Adipocyte (in vitro differentiated cells): ENCODE measurements at regions not wholly inside any gene's neighbourhood (a gene's known extent, or its start where the extent isn't known, plus 50 kb on each side); places are given as distances from the start of the nearest gene placed in this dataset.

Experiments used
- DNase-seq: peaks from one replicate; pipeline ENCODE4 v3.0.0-alpha.2; 2015; ENCODE audit warnings: low read depth
- H3K27me3 ChIP-seq: replicated peaks from 2 replicates; pipeline ENCODE4 v1.7.0; 2013; ENCODE audit warnings: mild to moderate bottlenecking, low read length, moderate library complexity; ENCODE audit not compliant: control insufficient read depth, insufficient read depth
- H3K36me3 ChIP-seq: 2 replicates; pipeline ENCODE4 v1.7.0; 2013; ENCODE audit warnings: low read length, mild to moderate bottlenecking, moderate library complexity; ENCODE audit not compliant: control insufficient read depth, insufficient read depth, severe bottlenecking
- H3K4me1 ChIP-seq: 2 replicates; pipeline ENCODE4 v1.7.0; 2013; ENCODE audit warnings: mild to moderate bottlenecking, low read length, moderate library complexity; ENCODE audit not compliant: control insufficient read depth, insufficient read depth
- H3K4me3 ChIP-seq: 2 replicates; pipeline ENCODE4 v1.7.0; 2013; ENCODE audit warnings: mild to moderate bottlenecking, low read length, moderate library complexity
- H3K9ac ChIP-seq: 2 replicates; pipeline ENCODE4 v1.7.0; 2013; ENCODE audit warnings: mild to moderate bottlenecking, low read length, moderate library complexity
- H3K9me3 ChIP-seq: 2 replicates; pipeline ENCODE4 v1.7.0; 2013; ENCODE audit warnings: mild to moderate bottlenecking, low read length, moderate library complexity; ENCODE audit not compliant: control insufficient read depth

DNA sequence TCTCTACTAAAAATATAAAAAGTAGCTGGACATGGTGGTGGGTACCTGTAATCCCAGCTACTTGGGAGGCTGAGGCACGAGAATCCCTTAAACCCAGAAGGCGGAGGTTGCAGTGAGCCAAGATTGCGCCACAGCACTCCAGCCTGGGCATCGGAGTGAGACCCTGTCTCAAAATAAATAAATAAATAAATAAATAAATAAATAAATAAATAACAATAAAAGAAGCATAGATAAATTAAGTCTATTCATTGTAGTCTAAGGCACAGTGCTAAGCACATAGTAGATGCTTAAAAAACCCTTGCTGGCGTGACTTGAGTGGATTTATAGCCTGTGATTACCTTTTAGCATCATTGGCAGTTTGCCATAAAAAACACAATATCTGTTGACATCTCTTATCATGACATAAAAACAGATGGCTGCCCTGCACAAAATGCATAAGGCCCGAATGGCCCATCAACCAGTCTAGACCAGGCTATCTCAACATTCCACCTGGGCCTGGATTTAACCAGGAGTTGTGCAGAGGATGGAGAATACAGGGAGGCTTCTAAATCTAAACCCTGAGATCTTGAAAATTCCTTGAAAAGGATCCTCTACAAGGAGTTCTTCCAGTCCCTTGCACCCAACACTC, 94.9 kb downstream of the PRLHR start:
- Histone ChIP-seq H3K4me1 (peaks cover 51% of the 10 kb centered on the region), H3K27me3 (no peaks in the 10 kb centered on the region), H3K9me3 (no peaks in the 10 kb centered on the region), H3K9ac (no peak overlapping the region), H3K4me3 (no peak overlapping the region), H3K36me3 (no peaks in the 10 kb centered on the region)
- no peak for DNase-seq

- H3K4me3 ChIP-seq = no peak overlapping the region
- peaks cover 45% of the 10 kb centered on the region for H3K4me1 ChIP-seq
- DNase-seq = no peak
- no peaks in the 10 kb centered on the region for H3K9me3 ChIP-seq
- H3K36me3 ChIP-seq = no peaks in the 10 kb centered on the region
- H3K9ac ChIP-seq = no peak overlapping the region
- H3K27me3 ChIP-seq = no peaks in the 10 kb centered on the region
Observed at GRCh38 chr10:118499186-118499585, 96.3 kb downstream of the PRLHR start.

DNA sequence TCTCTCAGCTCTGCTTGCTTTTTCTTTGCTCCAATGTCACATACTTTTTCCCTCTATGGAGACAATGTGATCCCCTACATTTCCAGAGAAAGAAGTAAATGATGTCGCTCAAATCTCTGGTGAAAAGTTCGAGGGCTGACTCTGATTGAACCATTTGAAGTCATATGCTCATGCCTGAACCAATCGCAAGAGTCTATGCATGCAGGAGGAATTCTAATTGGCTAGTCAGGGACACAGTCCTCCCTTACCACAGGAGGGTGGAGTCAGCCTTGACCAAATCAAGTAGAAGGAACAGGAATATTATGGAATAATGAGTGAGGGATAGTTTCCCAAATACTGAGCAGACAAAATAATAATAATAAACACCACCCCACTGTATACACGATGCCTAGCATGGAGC, 96.8 kb downstream of the PRLHR start:
- Histone ChIP-seq H3K4me3 (no peak overlapping the region), H3K9me3 (no peaks in the 10 kb centered on the region), H3K27me3 (no peaks in the 10 kb centered on the region), H3K4me1 (peaks cover 45% of the 10 kb centered on the region), H3K36me3 (no peaks in the 10 kb centered on the region), H3K9ac (no peak overlapping the region)
- DNase-seq = no peak

DNA sequence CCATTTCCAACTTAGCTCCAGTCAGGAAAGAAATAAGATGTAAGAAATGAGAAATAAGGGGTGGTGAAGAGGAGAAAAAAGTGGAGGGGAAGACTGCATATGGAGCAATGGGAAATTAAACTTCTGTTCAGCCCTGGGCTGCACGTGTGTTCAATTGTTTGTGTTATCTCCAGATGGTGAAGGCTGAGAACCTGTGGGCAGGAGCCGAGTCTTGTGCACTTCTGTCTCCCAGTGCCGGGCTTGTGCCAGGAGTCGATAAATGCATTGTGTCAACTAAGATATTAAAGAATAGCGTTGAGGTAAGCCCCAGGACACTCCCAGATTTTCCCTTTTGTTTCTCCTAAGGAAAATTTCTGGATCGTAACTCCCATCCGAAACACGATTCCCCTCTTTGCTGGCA, 98.2 kb downstream of the PRLHR start:
- H3K27me3 ChIP-seq = no peaks in the 10 kb centered on the region
- H3K9ac ChIP-seq = no peak overlapping the region
- DNase-seq = no peak
- no peaks in the 10 kb centered on the region for H3K36me3 ChIP-seq
- H3K4me1 ChIP-seq = peaks cover 33% of the 10 kb centered on the region
- H3K9me3 ChIP-seq = no peaks in the 10 kb centered on the region
- H3K4me3 ChIP-seq = no peak overlapping the region

DNA sequence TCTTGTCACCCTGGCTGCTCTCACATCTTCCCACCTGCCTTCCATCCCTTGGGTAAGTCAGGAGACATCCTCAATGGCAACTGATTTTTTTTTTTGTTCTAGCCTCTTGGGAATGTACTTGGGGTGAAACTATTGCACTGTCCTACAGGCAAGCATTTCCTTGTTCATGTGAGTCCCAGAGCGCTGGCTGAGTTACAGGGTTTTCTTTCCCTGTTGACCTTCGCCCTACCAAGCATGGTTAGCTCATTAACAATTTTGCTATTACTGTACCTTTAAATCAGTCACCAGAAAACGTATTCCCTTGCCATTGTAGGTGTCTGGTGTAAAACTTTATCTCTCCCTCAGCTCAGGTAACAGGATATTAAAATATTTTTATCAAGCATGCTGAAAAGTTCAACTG, 98.9 kb downstream of the PRLHR start:
- Histone ChIP-seq H3K27me3 (no peaks in the 10 kb centered on the region), H3K9ac (no peak overlapping the region), H3K4me1 (peaks cover 26% of the 10 kb centered on the region), H3K9me3 (no peaks in the 10 kb centered on the region), H3K4me3 (no peak overlapping the region), H3K36me3 (no peaks in the 10 kb centered on the region)
- no peak for DNase-seq

- no peaks in the 10 kb centered on the region for H3K36me3 ChIP-seq
- H3K27me3 ChIP-seq = no peaks in the 10 kb centered on the region
- no peak overlapping the region for H3K9ac ChIP-seq
- DNase-seq = no peak
- peaks cover 17% of the 10 kb centered on the region for H3K4me1 ChIP-seq
- no peaks in the 10 kb centered on the region for H3K9me3 ChIP-seq
- H3K4me3 ChIP-seq = no peak overlapping the region
Observed at GRCh38 chr10:118495499-118495898, 99.9 kb downstream of the PRLHR start.

GRCh38 chr10:118491055-118491454, 104.4 kb downstream of the PRLHR start:
- Histone ChIP-seq H3K27me3 (no peaks in the 10 kb centered on the region), H3K4me1 (peaks cover 10% of the 10 kb centered on the region), H3K36me3 (no peaks in the 10 kb centered on the region), H3K9me3 (peaks cover 3% of the 10 kb centered on the region), H3K9ac (no peak overlapping the region), H3K4me3 (no peak overlapping the region)
- no peak for DNase-seq

DNA sequence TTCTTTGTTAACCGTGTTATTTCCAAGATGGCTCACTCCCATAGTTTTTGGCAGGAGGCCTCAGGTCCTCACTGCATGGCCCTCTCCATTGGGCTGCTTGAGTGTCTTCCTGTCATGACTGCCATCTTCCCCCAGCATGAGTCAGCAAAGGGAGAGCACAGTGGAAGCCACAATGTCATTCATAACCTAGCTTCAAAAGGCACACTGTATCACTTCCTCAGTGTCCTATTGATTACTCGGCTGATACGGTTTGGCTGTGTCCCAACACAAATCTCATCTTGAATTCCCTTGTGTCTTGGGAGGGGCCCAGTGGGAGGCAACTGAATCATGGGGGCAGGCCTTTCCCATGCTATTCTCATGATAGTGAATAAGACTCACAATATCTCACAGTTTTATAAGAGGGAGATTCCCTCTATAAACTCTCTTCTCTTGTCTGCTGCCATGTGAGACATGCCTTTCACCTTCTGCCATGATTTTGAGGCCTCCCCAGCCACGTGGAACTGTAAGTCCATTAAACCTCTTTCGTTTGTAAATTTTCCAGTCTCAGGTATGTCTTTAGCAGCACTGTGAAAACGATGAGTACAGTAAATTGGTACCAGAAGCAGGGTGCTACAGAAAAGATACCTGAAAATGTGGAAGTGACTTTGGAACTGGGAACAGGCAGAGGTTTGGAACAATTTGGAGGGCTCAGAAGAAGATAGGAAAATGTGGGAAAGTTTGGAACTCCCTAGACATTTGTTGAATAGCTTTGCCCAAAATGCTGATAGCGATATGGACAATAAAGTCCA, 106.5 kb downstream of the PRLHR start:
- no peak for DNase-seq
- no peaks in the 10 kb centered on the region for H3K4me1 ChIP-seq
- no peaks in the 10 kb centered on the region for H3K36me3 ChIP-seq
- no peaks in the 10 kb centered on the region for H3K27me3 ChIP-seq
- H3K4me3 ChIP-seq = no peak overlapping the region
- H3K9me3 ChIP-seq = peaks cover 3% of the 10 kb centered on the region
- H3K9ac ChIP-seq = no peak overlapping the region

- H3K36me3 ChIP-seq = no peaks in the 10 kb centered on the region
- no peaks in the 10 kb centered on the region for H3K27me3 ChIP-seq
- H3K4me3 ChIP-seq = no peak overlapping the region
- H3K4me1 ChIP-seq = no peaks in the 10 kb centered on the region
- H3K9me3 ChIP-seq = peaks cover 3% of the 10 kb centered on the region
- DNase-seq = no peak
- H3K9ac ChIP-seq = no peak overlapping the region
Observed at GRCh38 chr10:118485641-118486040, 109.8 kb downstream of the PRLHR start.

- Histone ChIP-seq H3K4me1 (no peaks in the 10 kb centered on the region), H3K9ac (no peak overlapping the region), H3K9me3 (peaks cover 3% of the 10 kb centered on the region)
Observed at GRCh38 chr10:118484152-118484871, 111.1 kb downstream of the PRLHR start.

DNA sequence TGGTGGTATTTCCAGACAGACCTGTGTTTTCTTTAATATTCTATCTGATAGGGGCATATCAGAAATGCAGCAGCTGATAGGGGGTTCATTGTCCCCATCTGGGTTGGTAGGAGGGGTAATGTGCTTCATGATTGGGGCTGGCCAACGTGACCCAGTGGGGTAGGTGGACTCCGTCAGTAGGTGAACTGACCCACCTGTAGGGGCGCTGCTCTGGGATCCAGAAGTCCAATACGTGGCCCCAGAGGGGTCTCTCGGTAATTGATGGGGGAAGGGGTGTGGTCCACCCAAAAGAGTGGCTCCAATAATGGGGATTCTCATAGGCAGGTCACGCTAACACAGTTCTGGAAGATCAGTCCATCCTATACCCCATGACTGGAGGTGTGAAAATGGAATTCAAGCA, 112.0 kb downstream of the PRLHR start:
- H3K36me3 ChIP-seq = no peaks in the 10 kb centered on the region
- no peaks in the 10 kb centered on the region for H3K27me3 ChIP-seq
- DNase-seq = no peak
- no peak overlapping the region for H3K4me3 ChIP-seq
- H3K4me1 ChIP-seq = no peaks in the 10 kb centered on the region
- H3K9me3 ChIP-seq = no peaks in the 10 kb centered on the region
- H3K9ac ChIP-seq = no peak overlapping the region

More at GRCh38 chr10:118484152-118484871, 111.1 kb downstream of the PRLHR start:
- Histone ChIP-seq H3K27me3 (no peaks in the 10 kb centered on the region), H3K4me3 (no peak overlapping the region), H3K36me3 (no peaks in the 10 kb centered on the region)
- no peak for DNase-seq
